Fibroblast of the aortic adventitia (primary cell): ENCODE measurements at regions not wholly inside any gene's neighbourhood (a gene's known extent, or its start where the extent isn't known, plus 50 kb on each side); places are given as distances from the start of the nearest gene placed in this dataset.

Experiments
- DNase-seq: peaks from one replicate; pipeline ENCODE4 v3.0.0-alpha.2; 2010; ENCODE audit warnings: low read depth
- H3K4me3 ChIP-seq: 2 replicates; pipeline ENCODE4 v1.5.1; 2011; ENCODE audit warnings: low read depth, mild to moderate bottlenecking, control low read depth, low read length, moderate library complexity
- CTCF ChIP-seq: IDR thresholded peaks from 2 replicates; pipeline ENCODE4 v1.5.1; 2011; ENCODE audit warnings: mild to moderate bottlenecking, low read length, control low read depth, inconsistent platforms; ENCODE audit not compliant: insufficient read depth

- no peak overlapping the region for H3K4me3 ChIP-seq
- TF ChIP-seq CTCF: no peak
- peak; percentile 12 for DNase-seq
These were observed 748.1 kb upstream of the LRATD1 start for GRCh38 chr2:13884291-13884976.

- no peak for TF ChIP-seq CTCF
- DNase-seq: no peak
- H3K4me3 ChIP-seq: no peak overlapping the region
These were observed 731.0 kb upstream of the LRATD1 start for GRCh38 chr2:13901526-13901925.

DNA sequence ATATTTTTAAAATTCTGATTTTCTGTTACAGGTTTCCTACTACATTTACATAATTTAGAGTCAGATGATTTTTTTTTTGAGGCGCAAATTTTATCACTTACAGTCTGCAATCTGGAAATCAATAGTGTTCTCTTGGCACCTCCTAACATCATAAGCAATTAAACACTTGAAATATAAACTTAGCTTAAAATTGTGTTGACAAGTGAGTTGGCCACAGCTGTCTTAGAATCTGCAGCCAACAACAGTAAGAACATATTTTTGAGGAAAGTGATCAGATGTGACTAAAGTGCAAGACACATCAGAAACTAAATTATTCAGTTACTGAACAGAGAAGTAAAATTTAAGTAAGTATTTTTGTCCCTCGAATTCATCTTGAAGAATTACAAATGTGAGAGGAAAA lies 726.7 kb upstream of the LRATD1 start:
- H3K4me3 ChIP-seq: no peak overlapping the region
- no peak for TF ChIP-seq CTCF
- DNase-seq: no peak

DNA sequence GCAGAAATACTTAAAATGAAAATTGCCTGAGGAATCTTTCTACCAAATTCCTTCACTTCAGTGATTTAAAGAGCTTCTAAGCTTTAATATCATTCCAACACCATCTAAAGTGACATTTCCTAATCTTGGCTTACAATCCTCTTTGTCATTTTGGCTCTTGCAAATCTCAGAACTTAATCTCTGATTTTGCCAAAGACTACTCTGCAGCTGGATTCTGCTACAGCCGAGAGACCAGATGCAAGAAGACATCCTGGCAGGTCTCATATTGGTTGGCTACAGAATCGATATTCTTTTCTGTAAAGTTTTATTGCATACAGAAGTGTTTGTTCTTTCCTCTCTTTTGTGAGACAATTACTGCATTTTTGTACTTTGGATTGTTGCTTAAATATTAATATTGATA lies 716.5 kb upstream of the LRATD1 start:
- no peak for TF ChIP-seq CTCF
- no peak for DNase-seq
- no peak overlapping the region for H3K4me3 ChIP-seq

- TF ChIP-seq CTCF: no peak
- no peak for DNase-seq
- no peak overlapping the region for H3K4me3 ChIP-seq
These were observed 714.6 kb upstream of the LRATD1 start for GRCh38 chr2:13917958-13918357.

- DNase-seq: peak; percentile 16
- TF ChIP-seq CTCF: no peak
- no peak overlapping the region for H3K4me3 ChIP-seq
These were observed 712.5 kb upstream of the LRATD1 start for GRCh38 chr2:13919981-13920382.

GRCh38 chr2:13921245-13921644 lies 711.3 kb upstream of the LRATD1 start:
- no peak for TF ChIP-seq CTCF
- H3K4me3 ChIP-seq: no peak overlapping the region
- DNase-seq: no peak
